H1 (cell line): ENCODE measurements at regions not wholly inside any gene's neighbourhood (a gene's known extent, or its start where the extent isn't known, plus 50 kb on each side); places are given as distances from the start of the nearest gene placed in this dataset.
"Not testable (repeated sequence)": the region's sequence is repeated elsewhere in the genome, so short reads cannot be mapped to it uniquely, and the experiment has no call there.

Source experiments
- CTCF ChIA-PET: fragments of 300-600 bp; sonication (Branson Sonifier 250); formaldehyde crosslinking; loops from one replicate; lab custom pipeline; 2021; ENCODE audit not compliant: partially characterized antibody; lab: Charles Lee
- POLR2A ChIA-PET: fragments of 300-600 bp; sonication (Branson Sonifier 250); formaldehyde crosslinking; loops from one replicate; lab custom pipeline; 2021; ENCODE audit warnings: inconsistent platforms; ENCODE audit not compliant: partially characterized antibody; lab: Charles Lee
- DNase-seq, 2 experiments: peaks; one replicate each; pipeline versions ENCODE4 v3.0.0 to v3.0.0-alpha.2; 2010 to 2022; ENCODE audit warnings: low spot score in 2 of 2, low read depth in 1 of 2, mixed read lengths in 1 of 2
- FAIRE-seq: peaks from 2 replicates; lab custom pipeline; 2011; peaks lifted over from hg19 to GRCh38; lab: Jason Lieb, UNC
- H2AFZ ChIP-seq: 2 replicates; pipeline ENCODE4 v1.8.1; 2012; ENCODE audit warnings: low read length, inconsistent platforms
- H2AK5ac ChIP-seq: 2 replicates; pipeline ENCODE4 v1.6.1; 2013; ENCODE audit warnings: low read depth, low read length
- H2BK120ac ChIP-seq: replicated peaks from 2 replicates; pipeline ENCODE3; 2013; ENCODE audit warnings: low read depth, low read length, inconsistent platforms
- H2BK12ac ChIP-seq: 2 replicates; pipeline ENCODE4 v1.6.1; 2013; ENCODE audit warnings: low read depth, low read length
- H2BK15ac ChIP-seq: 2 replicates; pipeline ENCODE4 v1.6.1; 2013; ENCODE audit warnings: low read length
- H2BK20ac ChIP-seq: 2 replicates; pipeline ENCODE4 v1.6.1; 2013; ENCODE audit warnings: low read length
- H2BK5ac ChIP-seq: 2 replicates; pipeline ENCODE4 v1.6.1; 2013; ENCODE audit warnings: low read depth, low read length
- H3K14ac ChIP-seq: 2 replicates; pipeline ENCODE4 v1.6.1; 2013; ENCODE audit warnings: inconsistent platforms; ENCODE audit not compliant: insufficient read length
- H3K18ac ChIP-seq: 2 replicates; pipeline ENCODE4 v1.6.1; 2013; ENCODE audit warnings: low read length; ENCODE audit errors: extremely low read depth
- H3K23ac ChIP-seq: 2 replicates; pipeline ENCODE4 v1.6.1; 2013; ENCODE audit warnings: inconsistent platforms; ENCODE audit not compliant: insufficient read length
- H3K23me2 ChIP-seq: 2 replicates; pipeline ENCODE4 v1.6.1; 2013; ENCODE audit warnings: low read depth, low read length
- H3K27ac ChIP-seq: 2 replicates; pipeline ENCODE4 v1.6.1; 2011; ENCODE audit warnings: low read depth, low read length, inconsistent platforms
- H3K27me3 ChIP-seq, 4 experiments: replicated peaks in 1 of 4; 1 replicate in 1 of 4; 2 replicates in 3 of 4; pipeline versions ENCODE4 v1.6.1 to v1.8.1; 2011 to 2013; ENCODE audit warnings: low read length in 3 of 4, mild to moderate bottlenecking in 3 of 4, inconsistent platforms in 2 of 4, mixed read lengths in 2 of 4, moderate library complexity in 1 of 4; ENCODE audit not compliant: control insufficient read depth in 3 of 4, insufficient read depth in 3 of 4; ENCODE audit errors: extremely low read depth in 1 of 4
- H3K36me3 ChIP-seq, 4 experiments: 2 replicates each; pipeline versions ENCODE4 v1.6.1 to v1.8.1; 2011 to 2013; ENCODE audit warnings: mild to moderate bottlenecking in 4 of 4, low read length in 3 of 4, moderate library complexity in 2 of 4, control low read depth in 1 of 4, inconsistent platforms in 1 of 4; ENCODE audit not compliant: insufficient read depth in 4 of 4, control insufficient read depth in 2 of 4
- H3K4ac ChIP-seq: replicated peaks from 2 replicates; pipeline ENCODE3; 2013; ENCODE audit warnings: low read length, low read depth, mixed read lengths, inconsistent platforms; ENCODE audit not compliant: insufficient read length
- H3K4me1 ChIP-seq, 4 experiments: replicated peaks in 1 of 4; 1 replicate in 1 of 4; 2 replicates in 3 of 4; pipeline versions ENCODE4 v1.6.1 to v1.8.1; 2011 to 2013; ENCODE audit warnings: low read length in 3 of 4, inconsistent platforms in 2 of 4, mixed read lengths in 1 of 4; ENCODE audit not compliant: insufficient read depth in 4 of 4, control insufficient read depth in 3 of 4
- H3K4me2 ChIP-seq, 2 experiments: 2 replicates each; pipeline versions ENCODE4 v1.6.1 to v1.8.1; 2011 to 2013; ENCODE audit warnings: low read depth in 2 of 2, low read length in 2 of 2, control low read depth in 1 of 2, inconsistent platforms in 1 of 2, mild to moderate bottlenecking in 1 of 2; ENCODE audit not compliant: insufficient read depth in 1 of 2
- H3K4me3 ChIP-seq, 4 experiments: fragments of 200-600, 300-600 bp in 1 of 4; sonication (generic), shearing (Covaris generic), sonication (Bioruptor Twin) in 1 of 4; 2 replicates each; pipeline versions ENCODE4 v1.5.1 to v1.8.1; 2011 to 2016; ENCODE audit warnings: low read length in 4 of 4, low read depth in 3 of 4, control low read depth in 2 of 4, inconsistent platforms in 2 of 4, mild to moderate bottlenecking in 2 of 4, mixed read lengths in 1 of 4, moderate library complexity in 1 of 4; ENCODE audit not compliant: insufficient read depth in 2 of 4; ENCODE audit errors: extremely low read depth in 1 of 4
- H3K56ac ChIP-seq: replicated peaks from 2 replicates; pipeline ENCODE3; 2013; ENCODE audit warnings: low read depth, mild to moderate bottlenecking, mixed read lengths, low read length, inconsistent platforms; ENCODE audit not compliant: insufficient read length
- H3K79me1 ChIP-seq: 2 replicates; pipeline ENCODE4 v1.6.1; 2013; ENCODE audit warnings: low read depth, low read length, control low read depth
- H3K79me2 ChIP-seq, 2 experiments: 2 replicates each; pipeline versions ENCODE4 v1.6.1 to v1.8.1; 2012 to 2013; ENCODE audit warnings: low read length in 2 of 2, mild to moderate bottlenecking in 2 of 2, inconsistent platforms in 1 of 2; ENCODE audit not compliant: insufficient read depth in 2 of 2, control insufficient read depth in 1 of 2
- H3K9ac ChIP-seq, 4 experiments: replicated peaks in 1 of 4; 1 replicate in 1 of 4; 2 replicates in 3 of 4; pipeline versions ENCODE4 v1.6.1 to v1.8.1; 2011 to 2013; ENCODE audit warnings: low read depth in 3 of 4, low read length in 3 of 4, control low read depth in 2 of 4, mild to moderate bottlenecking in 2 of 4, moderate library complexity in 2 of 4, inconsistent platforms in 1 of 4; ENCODE audit errors: extremely low read depth in 1 of 4
- H3K9me3 ChIP-seq, 2 experiments: 2 replicates each; pipeline versions ENCODE4 v1.6.1 to v1.8.1; 2012 to 2013; ENCODE audit warnings: mild to moderate bottlenecking in 2 of 2, moderate library complexity in 2 of 2, control low read depth in 1 of 2, inconsistent platforms in 1 of 2, low read depth in 1 of 2, low read length in 1 of 2, mixed read lengths in 1 of 2; ENCODE audit not compliant: insufficient read depth in 2 of 2
- H4K20me1 ChIP-seq, 2 experiments: replicated peaks in 1 of 2; 2 replicates each; pipeline versions ENCODE3 to v1.8.1; 2011 to 2013; ENCODE audit warnings: inconsistent platforms in 2 of 2, low read length in 2 of 2, mild to moderate bottlenecking in 1 of 2; ENCODE audit not compliant: insufficient read depth in 2 of 2, control insufficient read depth in 1 of 2
- H4K5ac ChIP-seq: 2 replicates; pipeline ENCODE4 v1.6.1; 2013; ENCODE audit warnings: low read length, low read depth, mixed read lengths, inconsistent platforms; ENCODE audit not compliant: insufficient read length
- H4K8ac ChIP-seq: 2 replicates; pipeline ENCODE4 v1.8.0; 2013; ENCODE audit warnings: mild to moderate bottlenecking, moderate library complexity, low read length, inconsistent platforms; ENCODE audit not compliant: insufficient read depth; ENCODE audit errors: extremely low read depth
- H4K91ac ChIP-seq: replicated peaks from 2 replicates; pipeline ENCODE3; 2013; ENCODE audit warnings: low read length, mixed read lengths, inconsistent platforms; ENCODE audit not compliant: insufficient read length
- WGBS, 2 experiments: shearing (Covaris generic) in 1 of 2; methylation state at CpG; one replicate each; pipeline versions ENCODE4 v1.1.6 to v1.1.7; 2013 to 2015; ENCODE audit warnings: low lambda C conversion rate in 2 of 2, mixed read lengths in 2 of 2, inconsistent platforms in 1 of 2, low coverage in 1 of 2, missing lambda C conversion rate in 1 of 2; ENCODE audit not compliant: insufficient replicate concordance in 2 of 2, insufficient coverage in 1 of 2, insufficient read length in 1 of 2; ENCODE audit errors: extremely low coverage in 1 of 2, missing lambda C conversion rate in 1 of 2; 5-methylcytosine and 5-hydroxymethylcytosine counted together

- H3K4me1 ChIP-seq, H2BK12ac ChIP-seq, H3K23ac ChIP-seq, CTCF ChIA-PET, H3K27ac ChIP-seq, H3K4me2 ChIP-seq, H3K79me1 ChIP-seq, H3K18ac ChIP-seq, H3K9me3 ChIP-seq, H2BK20ac ChIP-seq, H4K91ac ChIP-seq, H2BK120ac ChIP-seq, H2BK5ac ChIP-seq, H3K36me3 ChIP-seq, H3K79me2 ChIP-seq, H2BK15ac ChIP-seq, H3K14ac ChIP-seq, H4K8ac ChIP-seq, H3K23me2 ChIP-seq, H3K4ac ChIP-seq, POLR2A ChIA-PET, H4K5ac ChIP-seq, H3K4me3 ChIP-seq, H2AFZ ChIP-seq, H3K9ac ChIP-seq, H2AK5ac ChIP-seq, H3K56ac ChIP-seq, DNase-seq, H4K20me1 ChIP-seq, FAIRE-seq, H3K27me3 ChIP-seq: not testable (repeated sequence)
- WGBS, 2 experiments, result no CpG with 5 or more reads among the region's 4 CpGs
These were observed 67.9 kb upstream of the PLGLB2 start for GRCh38 chr2:87679950-87680349.

- H3K27ac ChIP-seq, H4K5ac ChIP-seq, H3K14ac ChIP-seq, H4K8ac ChIP-seq, H2AK5ac ChIP-seq, H2BK15ac ChIP-seq, H4K20me1 ChIP-seq, H2BK5ac ChIP-seq, H3K4me1 ChIP-seq, H2BK12ac ChIP-seq, H4K91ac ChIP-seq, H3K79me2 ChIP-seq, H3K9ac ChIP-seq, H3K23ac ChIP-seq, H2BK20ac ChIP-seq, H3K4ac ChIP-seq, H3K79me1 ChIP-seq, H3K9me3 ChIP-seq, DNase-seq, H3K4me3 ChIP-seq, H2BK120ac ChIP-seq, H3K56ac ChIP-seq, H3K4me2 ChIP-seq, H3K27me3 ChIP-seq, POLR2A ChIA-PET, H3K36me3 ChIP-seq, H3K18ac ChIP-seq, H2AFZ ChIP-seq, H3K23me2 ChIP-seq, CTCF ChIA-PET: not testable (repeated sequence)
- peak; percentile 58 for FAIRE-seq
- 100% methylated on average over 1 of the region's 1 CpG; no CpG with 5 or more reads in 1 of the 2 experiments for WGBS, 2 experiments
These were observed 67.2 kb upstream of the PLGLB2 start for GRCh38 chr2:87680691-87681090.
